NCI-H748 treated with DMSO at 0.1 percent for 48 hours (cell line): ENCODE measurements at regions not wholly inside any gene's neighbourhood (a gene's known extent, or its start where the extent isn't known, plus 50 kb on each side); places are given as distances from the start of the nearest gene placed in this dataset.
"Not testable (repeated sequence)": the region's sequence is repeated elsewhere in the genome, so short reads cannot be mapped to it uniquely, and the experiment has no call there.

Source experiments
- DNase-seq: peaks from one replicate; lab custom pipeline; 2025; lab: John Stamatoyannopoulos, UW

- peak; percentile 43 for DNase-seq
Measured at GRCh38 chr4:3955321-3956164, 189.4 kb downstream of the ADRA2C start.

GRCh38 chr4:3956165-3956867 is 190.1 kb downstream of the ADRA2C start:
- not testable (repeated sequence) for DNase-seq

- DNase-seq, result not testable (repeated sequence)
Measured at GRCh38 chr4:3961091-3961672, 195.0 kb downstream of the ADRA2C start.

- DNase-seq, result not testable (repeated sequence)
Measured at GRCh38 chr4:3964572-3965278, 198.5 kb downstream of the ADRA2C start.

- not testable (repeated sequence) for DNase-seq
Measured at GRCh38 chr4:3967204-3967603, 201.0 kb downstream of the ADRA2C start.

- DNase-seq, result not testable (repeated sequence)
Measured at GRCh38 chr4:3972626-3973025, 206.4 kb downstream of the ADRA2C start.

- not testable (repeated sequence) for DNase-seq
Measured at GRCh38 chr4:3973581-3974200, 207.5 kb downstream of the ADRA2C start.

GRCh38 chr4:3983518-3984125 is 217.4 kb downstream of the ADRA2C start:
- DNase-seq, result peak; percentile 0

GRCh38 chr4:3984796-3985195 is 218.6 kb downstream of the ADRA2C start:
- not testable (repeated sequence) for DNase-seq

- DNase-seq, result not testable (repeated sequence)
Measured at GRCh38 chr4:3986412-3986811, 220.2 kb downstream of the ADRA2C start.

GRCh38 chr4:3997386-3997785 is 229.3 kb downstream of the OTOP1 start:
- not testable (repeated sequence) for DNase-seq

GRCh38 chr4:4004036-4004435 is 222.7 kb downstream of the OTOP1 start:
- not testable (repeated sequence) for DNase-seq

- DNase-seq, result not testable (repeated sequence)
Measured at GRCh38 chr4:4004702-4005101, 222.0 kb downstream of the OTOP1 start.

- not testable (repeated sequence) for DNase-seq
Measured at GRCh38 chr4:4006356-4006755, 220.4 kb downstream of the OTOP1 start.

GRCh38 chr4:4019071-4019470 is 207.7 kb downstream of the OTOP1 start:
- DNase-seq, result not testable (repeated sequence)

- DNase-seq, result not testable (repeated sequence)
Measured at GRCh38 chr4:4021161-4021560, 205.6 kb downstream of the OTOP1 start.

- not testable (repeated sequence) for DNase-seq
Measured at GRCh38 chr4:4026708-4027107, 200.0 kb downstream of the OTOP1 start.

- DNase-seq, result not testable (repeated sequence)
Measured at GRCh38 chr4:4028752-4029151, 198.0 kb downstream of the OTOP1 start.

- not testable (repeated sequence) for DNase-seq
Measured at GRCh38 chr4:4030509-4030908, 196.2 kb downstream of the OTOP1 start.

GRCh38 chr4:4031446-4032135 is 195.1 kb downstream of the OTOP1 start:
- not testable (repeated sequence) for DNase-seq
